CD4-positive, alpha-beta T cell treated with Interleukin-4 for 1 hour (primary cell): ENCODE measurements at regions not wholly inside any gene's neighbourhood (a gene's known extent, or its start where the extent isn't known, plus 50 kb on each side); places are given as distances from the start of the nearest gene placed in this dataset.
"Not testable (repeated sequence)": the region's sequence is repeated elsewhere in the genome, so short reads cannot be mapped to it uniquely, and the experiment has no call there.

ENCODE experiments used
- DNase-seq, 2 donors: peaks; one replicate each; pipeline ENCODE4 v3.0.0-alpha.2; 2020 to 2022

DNA sequence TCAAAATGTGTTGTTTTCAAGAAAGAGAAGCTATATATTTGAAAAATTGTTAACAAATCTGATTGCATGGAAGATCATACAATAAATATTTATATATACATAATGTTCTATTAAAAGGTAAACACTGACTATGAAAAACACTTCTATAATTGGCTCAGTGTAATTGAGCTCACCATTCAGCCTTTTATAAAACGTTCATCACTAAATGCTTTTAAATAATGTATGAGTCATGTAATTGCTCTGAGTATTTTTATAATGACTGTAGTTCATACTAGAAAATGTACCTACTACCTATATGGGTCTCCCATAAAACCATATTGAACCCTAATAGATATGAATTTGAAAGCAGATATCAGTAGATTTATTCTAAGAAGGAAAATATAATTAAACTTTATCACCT is 240.4 kb upstream of the MGAT4C start:
- no peak for DNase-seq

- DNase-seq = no peak
Observed at GRCh38 chr12:86484473-86484872, 228.3 kb upstream of the MGAT4C start.

DNA sequence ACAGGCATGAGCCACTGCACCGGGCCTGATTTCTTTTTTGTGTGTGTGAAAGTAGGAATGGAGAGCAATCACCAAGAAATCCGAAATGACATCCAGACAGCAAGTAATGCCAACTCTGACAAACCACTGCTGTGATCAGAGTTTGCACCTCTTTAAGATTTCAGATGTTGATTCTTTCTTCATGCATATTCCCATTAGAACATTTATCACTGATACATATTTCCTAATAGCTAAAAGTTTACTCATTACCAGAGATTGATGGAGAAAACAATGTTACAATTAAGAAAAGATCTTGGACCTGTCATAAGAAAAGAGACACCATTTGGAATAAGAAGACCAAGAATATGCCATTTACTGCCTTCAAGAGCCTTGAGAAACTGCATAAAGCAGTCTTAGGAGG is 217.0 kb upstream of the MGAT4C start:
- DNase-seq = no peak

- DNase-seq = no peak
Observed at GRCh38 chr12:86456776-86457175, 200.6 kb upstream of the MGAT4C start.

- no peak for DNase-seq
Observed at GRCh38 chr12:86456241-86456640, 200.1 kb upstream of the MGAT4C start.

DNA sequence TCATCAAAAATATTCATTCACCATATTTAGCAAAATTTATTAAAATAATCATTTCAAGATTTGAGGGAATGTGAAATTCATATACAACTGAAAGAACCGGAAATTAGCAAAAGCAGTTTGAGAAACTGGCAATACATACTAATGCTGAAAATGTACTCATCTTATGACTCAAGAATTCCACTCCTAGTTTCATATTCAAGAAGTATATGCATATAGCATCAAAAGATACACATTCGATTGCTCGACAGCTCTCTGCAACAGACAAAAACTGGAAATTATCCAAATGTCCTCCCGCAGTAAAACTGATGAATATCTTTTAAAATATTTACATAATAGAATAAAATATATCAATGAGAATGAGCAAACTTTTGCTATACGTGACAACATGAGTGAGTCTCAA is 189.2 kb upstream of the MGAT4C start:
- DNase-seq = no peak

DNA sequence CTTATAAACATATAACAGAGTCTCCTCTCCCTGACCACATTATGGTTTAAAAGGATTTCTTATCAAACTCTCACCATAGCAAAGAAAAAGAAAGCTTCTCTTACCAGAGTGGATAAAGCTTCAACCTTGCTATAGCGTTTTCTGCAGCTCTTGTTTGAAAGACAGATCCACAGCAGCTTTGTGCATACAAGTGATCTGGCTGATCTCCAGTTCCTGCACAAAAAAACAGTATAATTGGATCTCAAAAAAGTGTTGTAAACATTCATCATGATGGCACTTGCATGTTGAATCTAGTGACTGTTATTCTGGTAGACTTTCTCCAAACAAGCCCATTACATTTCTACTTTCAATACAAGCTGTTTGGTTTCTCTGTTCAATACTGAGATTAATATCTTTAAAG is 178.9 kb upstream of the MGAT4C start:
- DNase-seq = no peak

- DNase-seq = no peak
Observed at GRCh38 chr12:86429824-86430223, 173.6 kb upstream of the MGAT4C start.

GRCh38 chr12:86421333-86421732 is 165.1 kb upstream of the MGAT4C start:
- no peak for DNase-seq

DNA sequence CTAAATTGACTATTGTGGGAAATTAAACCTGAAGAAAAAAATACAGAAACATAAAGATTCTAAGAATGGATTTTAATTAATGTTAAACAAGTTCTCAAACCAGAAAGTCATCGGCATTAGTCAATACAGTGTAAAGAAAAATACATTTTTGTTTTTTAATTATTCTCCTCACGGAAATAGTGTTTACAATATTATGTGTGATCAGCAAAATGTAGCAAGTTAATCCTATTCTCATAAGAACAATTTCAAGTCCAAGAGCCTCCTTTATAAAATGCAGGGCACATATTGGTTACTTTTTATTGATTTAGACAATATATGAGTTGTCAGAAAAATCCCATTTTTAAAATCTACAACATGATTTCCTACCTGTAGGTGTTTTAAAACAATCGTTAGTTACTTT is 158.0 kb upstream of the MGAT4C start:
- no peak for DNase-seq

- no peak for DNase-seq
Observed at GRCh38 chr12:86411710-86412109, 155.5 kb upstream of the MGAT4C start.

DNA sequence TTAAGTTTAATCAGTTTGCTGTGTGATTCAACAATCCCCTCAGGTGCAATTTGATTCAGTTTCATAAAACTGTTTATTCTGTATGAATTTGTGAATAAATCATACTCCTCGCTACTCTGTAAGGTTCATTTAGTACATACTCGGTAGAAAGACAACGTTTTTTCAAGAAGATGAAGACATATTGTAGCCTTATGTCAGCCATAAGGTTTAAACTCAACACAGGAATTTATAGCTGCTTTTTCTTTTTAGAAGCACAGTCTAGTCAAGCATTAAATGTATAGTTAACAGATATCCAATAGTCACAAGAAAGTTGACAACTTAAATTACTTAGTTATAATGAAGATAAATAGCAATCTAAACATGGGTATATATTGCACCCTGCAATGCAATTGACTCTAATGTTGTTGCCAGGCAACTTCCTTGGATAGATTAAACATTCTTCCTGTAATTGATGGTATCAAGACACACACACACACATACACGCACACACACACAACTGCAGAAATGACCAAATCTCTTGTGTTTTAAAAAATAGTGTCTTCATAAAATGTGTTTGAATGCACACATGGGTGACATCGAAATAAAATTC is 151.5 kb upstream of the MGAT4C start:
- DNase-seq = no peak

DNA sequence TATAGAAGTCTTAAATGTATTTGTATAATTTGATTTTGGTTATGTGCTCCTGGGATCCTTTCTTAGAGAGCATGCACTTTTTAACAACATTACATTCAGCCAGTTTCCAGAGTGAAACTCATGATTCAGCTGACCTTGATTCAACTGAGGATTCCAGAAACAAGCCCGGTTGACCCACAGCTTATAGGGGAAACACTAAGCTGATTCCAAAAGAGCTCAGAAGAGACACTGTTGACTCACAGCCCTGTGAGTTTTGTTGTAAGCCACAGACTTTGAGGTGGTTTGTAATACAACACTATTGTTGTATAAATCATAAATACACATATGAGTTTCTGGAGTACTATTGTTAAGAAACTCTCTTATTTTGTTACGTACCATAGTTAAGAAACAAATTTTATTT is 133.8 kb upstream of the MGAT4C start:
- DNase-seq = no peak

- DNase-seq = no peak
Observed at GRCh38 chr12:86387591-86388145, 131.5 kb upstream of the MGAT4C start.

DNA sequence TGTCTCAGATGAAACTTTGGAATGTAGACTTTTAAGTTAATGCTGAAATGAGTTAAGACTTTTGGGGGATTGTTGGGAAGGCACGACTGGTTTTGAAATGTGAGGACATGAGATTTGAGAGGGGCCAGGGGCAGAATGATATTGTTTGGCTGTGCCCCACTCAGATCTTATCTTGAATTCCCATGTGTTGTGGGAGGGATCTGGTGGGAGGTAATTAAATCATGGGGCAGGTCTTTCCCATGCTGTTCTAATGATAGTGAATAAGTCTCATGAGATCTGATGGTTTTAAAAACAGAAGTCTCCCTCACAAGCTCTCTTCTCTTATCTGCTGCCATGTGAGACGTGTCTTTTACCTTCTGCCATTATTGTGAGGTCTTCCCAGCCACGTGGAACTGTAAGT is 127.6 kb upstream of the MGAT4C start:
- DNase-seq = not testable (repeated sequence)

GRCh38 chr12:86379337-86379736 is 123.1 kb upstream of the MGAT4C start:
- no peak for DNase-seq

DNA sequence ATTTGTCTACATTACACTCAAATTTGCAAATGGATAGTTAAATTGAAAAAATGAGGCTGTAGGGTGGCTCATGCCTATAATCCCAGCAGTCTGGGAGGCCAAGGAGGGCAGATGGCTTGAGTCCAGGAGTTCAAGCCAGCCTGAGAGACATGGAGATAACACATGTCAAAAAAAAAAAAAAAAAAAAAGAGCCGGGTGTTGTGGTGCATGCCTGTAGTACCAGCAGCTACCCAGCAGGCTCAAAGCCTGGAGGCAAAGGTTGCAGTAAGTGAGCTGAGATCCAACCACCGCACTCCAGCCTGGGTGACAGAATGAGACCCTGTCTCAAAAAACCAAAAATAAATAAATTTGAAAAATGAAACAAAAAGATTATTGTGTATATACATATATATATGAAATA is 119.9 kb upstream of the MGAT4C start:
- no peak for DNase-seq

DNA sequence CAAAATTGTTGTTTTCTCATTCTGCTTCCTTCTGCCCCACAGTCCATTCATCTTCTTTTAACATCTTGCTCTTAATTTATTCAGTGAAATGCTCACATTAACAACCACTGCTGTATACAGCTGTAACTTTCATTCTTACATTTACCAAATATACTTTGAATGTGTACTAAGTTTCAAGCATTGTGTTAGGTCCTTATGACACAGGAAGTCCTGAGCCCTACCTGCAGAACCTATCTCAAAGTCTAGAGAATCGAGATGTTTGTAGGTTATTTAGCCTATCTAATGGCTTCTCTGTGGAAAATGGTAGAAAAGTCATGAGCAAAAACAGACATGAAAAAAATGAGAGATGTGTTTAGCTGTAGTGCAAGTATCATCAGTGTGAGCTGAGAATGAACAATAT is 117.6 kb upstream of the MGAT4C start:
- DNase-seq = no peak

GRCh38 chr12:86367137-86367536 is 110.9 kb upstream of the MGAT4C start:
- no peak for DNase-seq

- DNase-seq = no peak
Observed at GRCh38 chr12:86349196-86349595, 93.0 kb upstream of the MGAT4C start.

DNA sequence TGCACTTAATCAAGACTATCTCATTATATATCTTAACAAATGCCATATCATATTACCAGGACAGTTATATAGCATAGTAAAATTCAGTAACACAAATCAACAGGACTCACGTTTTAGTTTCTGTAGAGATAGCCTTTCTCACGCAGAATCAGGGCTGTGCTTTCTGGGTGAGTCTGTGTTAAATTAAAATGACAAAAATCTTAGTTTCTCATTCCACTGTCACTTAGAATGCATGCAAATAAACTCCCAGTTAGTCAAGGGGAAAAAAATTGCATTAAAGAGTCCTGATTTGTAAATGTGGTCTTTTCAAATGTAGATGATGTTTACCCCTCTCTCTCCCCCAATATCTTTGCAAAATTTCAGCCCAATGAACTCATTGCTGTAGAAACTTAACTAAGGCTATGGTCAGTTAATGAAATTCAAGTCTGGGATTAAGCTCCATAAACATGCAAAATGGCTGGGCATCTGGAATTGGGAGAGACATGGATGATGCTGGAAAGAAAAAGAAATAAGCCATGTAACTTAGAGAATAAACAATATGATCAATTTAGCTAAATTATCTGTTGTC is 77.8 kb upstream of the MGAT4C start:
- no peak for DNase-seq

DNA sequence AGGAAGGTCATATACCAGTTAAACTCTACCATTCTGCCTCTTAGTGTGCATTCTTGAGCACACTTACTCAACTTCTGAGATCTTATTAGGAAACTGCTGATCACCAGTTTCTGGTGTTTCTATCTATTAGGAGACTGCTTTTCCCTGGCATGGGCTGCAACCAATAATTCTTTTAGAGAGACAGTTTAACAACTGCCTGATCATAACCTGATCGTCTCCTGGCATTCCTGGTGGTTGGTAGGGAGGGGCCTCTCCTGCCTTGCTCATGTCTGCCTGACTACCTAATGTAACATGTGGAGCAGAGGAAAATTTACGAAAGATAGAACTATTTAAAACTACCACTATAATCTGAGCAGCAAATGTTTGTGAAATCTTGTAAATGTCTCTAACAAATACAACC is 75.3 kb upstream of the MGAT4C start:
- no peak for DNase-seq

DNA sequence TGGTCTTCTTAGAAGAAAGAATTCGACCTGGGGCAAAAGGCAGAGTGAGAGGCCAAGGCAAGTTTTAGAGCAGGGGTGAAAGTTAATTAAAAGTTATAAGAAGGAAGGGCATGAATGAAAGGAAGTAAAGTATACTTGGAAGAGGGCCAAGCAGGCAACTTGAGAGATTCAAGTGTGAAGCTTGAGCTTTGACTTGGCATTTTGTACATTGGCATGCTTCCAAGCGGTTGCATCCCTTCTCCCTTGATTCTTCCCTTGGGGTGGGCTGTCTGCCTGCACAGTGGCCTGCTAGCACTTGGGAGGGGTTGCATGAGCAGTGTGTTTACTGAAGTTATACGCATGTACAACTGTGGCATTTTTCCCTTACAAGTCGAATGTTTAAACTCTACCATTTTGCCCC is 74.8 kb upstream of the MGAT4C start:
- DNase-seq = no peak

- DNase-seq = no peak
Observed at GRCh38 chr12:86312232-86312631, 56.0 kb upstream of the MGAT4C start.
